HuH-7 (cell line): ENCODE measurements at regions not wholly inside any gene's neighbourhood (a gene's known extent, or its start where the extent isn't known, plus 50 kb on each side); places are given as distances from the start of the nearest gene placed in this dataset.
"Not testable (repeated sequence)": the region's sequence is repeated elsewhere in the genome, so short reads cannot be mapped to it uniquely, and the experiment has no call there.

Source experiments
- DNase-seq: peaks from one replicate; pipeline ENCODE4 v3.0.0; 2011; ENCODE audit warnings: low spot score

GRCh38 chr4:83920375-83920774 is 384.5 kb downstream of the GPAT3 start:
- no peak for DNase-seq

DNA sequence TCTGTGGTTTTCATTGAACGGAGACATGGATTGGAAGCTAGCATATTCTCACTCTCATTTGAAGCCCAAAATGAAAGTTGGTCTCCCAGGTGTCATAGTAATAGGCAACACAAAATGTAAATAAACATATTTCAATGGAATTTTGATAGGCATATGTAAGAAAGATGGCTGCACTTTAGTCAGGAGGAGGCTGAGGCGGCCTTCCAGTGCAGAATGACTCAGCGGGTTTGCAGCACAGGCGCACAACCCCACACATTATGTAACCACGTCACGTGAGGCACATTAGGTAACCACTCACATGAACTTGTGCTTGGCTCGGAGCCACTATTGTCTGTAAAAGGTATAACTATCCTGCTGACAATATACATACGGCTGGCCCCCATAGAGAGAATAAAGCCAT is 381.7 kb downstream of the GPAT3 start:
- DNase-seq: no peak

DNA sequence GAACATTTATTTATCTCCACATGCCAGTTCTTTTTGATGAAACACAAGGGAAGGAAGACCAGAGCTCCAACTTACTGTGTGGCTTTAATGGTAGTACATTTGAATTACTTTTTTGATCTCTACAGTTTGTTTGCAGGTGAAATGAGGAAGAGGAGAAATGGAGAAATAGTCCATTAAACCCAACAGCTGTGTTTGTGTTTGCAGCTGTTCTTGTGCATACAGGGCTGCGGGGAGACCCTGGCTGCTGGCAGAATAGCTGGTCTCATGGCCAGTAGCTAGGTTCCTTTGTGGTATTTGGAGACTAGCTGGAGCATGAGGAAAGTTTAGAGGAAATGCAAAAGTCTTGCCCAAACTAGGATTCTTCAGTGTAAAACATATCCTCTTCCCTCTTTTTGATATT is 374.8 kb downstream of the GPAT3 start:
- no peak for DNase-seq

DNA sequence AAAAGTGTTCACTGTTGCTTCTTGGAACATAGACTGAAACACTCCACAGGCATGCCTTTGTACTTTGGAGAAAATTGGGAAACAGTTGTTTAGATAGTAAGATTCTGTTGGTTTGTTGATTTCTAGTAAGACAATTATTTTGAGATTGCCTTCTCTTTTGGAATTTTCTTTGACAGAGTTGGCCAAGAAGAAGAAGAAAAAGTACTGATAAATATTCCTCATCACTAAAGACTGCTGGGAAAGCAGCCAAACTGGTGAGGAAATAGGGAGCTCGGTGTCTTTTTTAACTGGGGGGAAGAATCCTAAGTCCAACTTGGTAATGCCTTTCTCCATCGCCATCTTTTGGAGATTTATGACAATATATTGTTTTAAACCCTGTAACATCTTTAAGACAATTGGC is 370.7 kb downstream of the GPAT3 start:
- no peak for DNase-seq

DNA sequence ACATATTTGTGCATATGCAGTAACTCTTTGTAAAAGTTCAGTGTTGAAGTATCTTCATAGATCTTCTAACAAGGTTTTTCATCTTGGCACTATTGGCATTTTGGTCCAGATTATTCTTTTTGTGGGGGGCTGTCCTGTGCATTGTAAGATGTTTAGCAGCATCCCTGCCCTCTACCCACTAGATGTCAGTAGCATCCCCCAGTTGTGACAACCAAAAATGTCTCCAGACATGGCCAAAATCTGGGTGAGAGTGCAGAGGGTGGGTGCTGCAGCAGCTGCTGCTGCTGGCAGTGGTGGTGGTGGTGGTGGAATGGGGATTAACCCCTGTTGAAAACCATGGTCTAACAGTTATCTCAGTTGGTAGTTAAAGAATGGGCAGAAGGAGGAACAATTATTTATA is 370.0 kb downstream of the GPAT3 start:
- no peak for DNase-seq

- DNase-seq: not testable (repeated sequence)
Measured at GRCh38 chr4:83903740-83904139, 367.8 kb downstream of the GPAT3 start.

DNA sequence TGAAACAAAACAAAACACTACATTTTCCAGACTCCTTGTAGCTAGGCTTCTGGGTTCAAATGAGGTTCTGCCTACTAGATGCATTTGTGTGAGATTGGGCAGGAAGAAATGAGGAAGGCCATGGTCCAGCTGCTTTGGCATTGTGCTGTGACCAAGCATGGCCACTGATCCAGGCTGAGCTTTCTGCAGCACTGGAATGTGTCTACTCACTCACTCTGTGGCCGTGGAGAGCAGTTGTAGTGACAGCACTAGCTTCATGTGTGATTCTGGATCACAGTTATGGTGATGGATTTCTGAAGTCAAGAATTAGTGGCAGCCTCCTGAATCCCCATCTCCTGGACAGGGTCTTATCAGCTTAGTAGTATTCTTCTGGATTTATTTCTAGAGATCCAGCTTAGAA is 358.9 kb downstream of the GPAT3 start:
- DNase-seq: no peak

GRCh38 chr4:83890816-83891215 is 354.9 kb downstream of the GPAT3 start:
- no peak for DNase-seq

DNA sequence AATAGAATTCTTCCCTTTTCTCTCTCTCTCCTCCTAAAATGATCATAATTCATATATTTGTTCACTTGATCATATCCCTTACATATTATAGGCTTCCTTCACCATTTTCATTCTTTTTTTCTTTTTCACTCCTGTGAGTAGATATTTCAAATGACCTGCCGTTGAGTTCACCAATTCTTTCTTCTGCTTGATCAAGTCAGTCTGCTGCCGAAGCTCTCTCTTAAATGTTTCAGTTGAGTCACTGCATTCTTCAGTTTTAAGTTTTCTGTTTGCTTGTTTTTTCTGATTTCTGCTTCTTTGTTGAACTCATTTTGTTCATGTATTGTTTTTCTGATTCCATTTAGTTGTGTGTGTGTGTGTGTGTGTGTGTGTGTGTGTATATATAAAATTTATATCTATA is 354.3 kb downstream of the GPAT3 start:
- no peak for DNase-seq

DNA sequence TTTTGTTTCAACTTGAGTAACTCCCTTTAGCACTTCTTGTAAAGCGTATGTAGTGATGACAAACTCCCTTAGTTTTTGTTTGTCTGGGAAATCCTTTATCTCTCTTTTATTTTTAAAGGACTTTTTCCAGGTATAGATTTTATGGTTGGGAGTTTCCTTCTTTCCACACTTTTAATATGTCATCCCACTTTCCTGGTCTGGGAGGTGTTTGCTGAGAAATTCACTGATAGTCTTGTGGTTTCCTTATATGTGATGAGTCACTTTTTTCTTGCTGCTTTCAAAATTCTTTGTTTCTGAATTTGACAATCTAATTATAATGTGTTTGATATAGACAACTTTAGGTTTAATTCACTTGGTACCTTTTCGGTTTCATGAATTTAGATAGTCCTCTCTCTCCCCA is 353.9 kb downstream of the GPAT3 start:
- no peak for DNase-seq

DNA sequence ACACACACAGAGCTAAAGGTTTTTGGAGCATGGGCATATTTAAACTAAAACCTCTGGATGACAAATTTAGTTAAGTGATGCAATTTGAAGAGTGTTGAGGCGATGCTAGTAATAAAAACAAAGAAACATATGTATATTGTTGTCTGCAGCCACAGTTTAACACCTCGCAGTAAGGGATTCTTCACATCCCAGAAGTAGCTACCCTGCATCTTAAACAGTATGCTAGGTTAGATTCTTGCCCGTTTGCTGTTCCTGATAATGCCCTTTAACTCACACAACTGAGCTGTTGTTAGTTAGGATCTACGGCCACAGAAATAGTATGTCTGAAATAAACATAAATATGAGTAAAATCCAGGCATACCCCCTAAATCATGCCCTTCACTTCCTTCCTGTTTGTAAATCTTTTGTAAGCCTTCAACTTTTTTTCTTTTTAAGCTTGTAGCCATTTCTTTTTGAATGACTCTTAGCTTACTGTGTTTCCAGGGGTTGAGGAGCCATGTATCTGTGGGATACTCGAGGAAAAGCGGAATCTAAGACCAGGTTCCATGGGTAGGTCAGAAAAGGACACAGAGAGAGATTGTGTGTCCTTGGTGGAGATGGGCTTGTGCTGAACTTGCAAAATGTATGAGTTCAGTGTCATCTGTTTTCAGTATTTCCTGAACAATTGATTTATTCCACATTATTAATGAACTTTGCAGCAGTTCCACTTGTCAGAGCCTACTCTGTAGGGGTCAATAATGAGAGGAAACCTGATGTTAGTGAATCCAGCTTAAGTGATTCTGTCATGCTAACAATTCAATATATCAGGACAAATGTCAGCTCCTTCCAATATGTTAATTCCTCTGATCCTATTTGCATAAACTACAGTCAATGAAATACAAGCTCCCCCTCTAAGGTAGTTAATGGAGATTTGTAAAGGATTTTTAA is 349.6 kb downstream of the GPAT3 start:
- DNase-seq: no peak

DNA sequence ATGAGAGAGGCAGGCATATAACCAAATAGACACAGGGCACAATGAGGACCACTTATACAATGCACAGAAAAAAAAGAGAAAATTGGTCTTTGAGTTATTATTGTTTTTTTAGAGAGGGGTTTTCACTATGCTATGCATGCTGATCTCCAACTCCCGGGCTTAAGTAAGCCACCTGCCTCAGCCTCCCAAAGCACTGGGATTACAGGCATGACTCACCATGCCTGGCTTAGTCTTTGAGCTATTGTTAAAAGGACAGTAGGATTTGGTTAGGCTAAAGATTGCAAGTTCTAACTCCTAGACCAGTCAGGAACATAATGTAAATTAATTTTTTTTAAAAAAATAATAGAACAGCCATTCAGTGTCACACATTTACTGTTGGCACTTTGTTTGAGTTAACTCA is 340.1 kb downstream of the GPAT3 start:
- no peak for DNase-seq

- no peak for DNase-seq
Measured at GRCh38 chr4:83875437-83875836, 339.5 kb downstream of the GPAT3 start.

DNA sequence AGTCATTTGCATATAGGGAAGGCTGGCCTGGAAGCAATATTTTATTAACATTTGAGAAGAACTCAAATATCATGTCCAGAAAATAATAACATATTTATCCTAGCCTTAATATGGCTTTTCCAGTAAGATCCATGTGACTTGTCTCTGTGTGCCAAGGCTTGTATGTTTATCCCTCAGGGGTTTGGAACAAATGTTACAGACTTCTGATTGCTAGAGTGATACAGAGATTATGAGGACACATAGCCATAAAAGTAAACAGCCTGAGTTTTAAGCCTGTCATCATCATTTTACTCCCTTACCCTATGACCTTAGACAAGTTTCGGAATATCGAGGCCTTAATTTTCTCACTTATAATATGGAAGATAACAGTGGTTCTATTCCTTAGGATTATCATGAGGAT is 338.1 kb downstream of the GPAT3 start:
- no peak for DNase-seq

GRCh38 chr4:83870328-83870950 is 334.5 kb downstream of the GPAT3 start:
- DNase-seq: no peak

DNA sequence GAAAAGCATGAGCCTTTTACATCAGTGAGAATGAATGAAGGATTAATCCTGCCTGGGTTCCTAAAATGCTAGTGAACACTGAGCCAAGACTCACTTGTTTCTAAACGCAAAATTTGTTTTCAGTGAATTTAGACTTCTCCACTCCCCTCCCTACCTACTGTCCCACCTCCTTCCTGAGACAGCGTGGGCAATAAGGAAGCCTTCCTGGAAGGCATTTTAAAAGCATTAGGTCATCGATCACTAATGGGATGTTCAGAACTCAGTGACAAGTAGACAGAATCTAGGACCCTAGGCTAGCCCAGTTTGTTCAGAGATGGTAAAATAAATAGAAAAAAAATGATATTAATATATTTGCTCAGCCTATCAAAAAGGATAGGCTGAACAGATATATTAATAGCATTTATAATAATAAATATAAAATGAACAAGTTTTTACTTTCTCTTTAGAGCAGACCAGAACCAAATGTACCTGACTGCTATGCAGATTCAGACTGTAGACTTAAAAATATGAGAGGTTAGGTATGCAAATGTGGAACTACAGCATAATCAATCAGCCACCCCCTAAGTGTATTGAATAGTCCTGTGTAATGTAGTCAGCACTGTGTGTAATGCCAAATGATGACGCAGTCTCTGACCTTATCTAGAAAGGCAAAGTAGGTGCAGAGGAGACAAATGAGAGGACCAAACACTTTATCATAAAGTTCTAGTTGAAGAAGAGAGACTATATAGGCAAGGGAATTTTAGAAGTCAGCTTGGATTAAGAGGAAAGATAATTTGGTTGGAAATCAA is 331.1 kb downstream of the GPAT3 start:
- DNase-seq: no peak

- no peak for DNase-seq
Measured at GRCh38 chr4:83865417-83866150, 329.7 kb downstream of the GPAT3 start.

GRCh38 chr4:83864097-83864817 is 328.3 kb downstream of the GPAT3 start:
- no peak for DNase-seq

DNA sequence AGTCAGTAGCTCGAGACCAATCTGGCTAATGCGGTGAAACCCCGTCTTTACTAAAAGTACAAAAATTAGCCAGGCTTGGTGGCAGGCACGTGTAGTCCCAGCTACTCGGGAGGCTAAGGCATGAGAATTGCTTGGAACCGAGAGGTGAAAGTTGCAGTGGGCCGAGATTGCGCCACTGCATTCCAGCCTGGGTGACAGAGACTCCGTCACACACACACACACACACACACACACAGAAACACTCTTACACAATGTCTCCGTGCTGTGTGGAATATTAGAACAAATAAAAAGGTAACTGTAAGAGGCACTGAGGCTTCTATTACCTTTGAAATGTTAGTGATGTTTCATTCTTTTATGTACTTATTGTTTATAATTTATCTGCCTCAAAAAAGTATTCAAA is 326.6 kb downstream of the GPAT3 start:
- no peak for DNase-seq

DNA sequence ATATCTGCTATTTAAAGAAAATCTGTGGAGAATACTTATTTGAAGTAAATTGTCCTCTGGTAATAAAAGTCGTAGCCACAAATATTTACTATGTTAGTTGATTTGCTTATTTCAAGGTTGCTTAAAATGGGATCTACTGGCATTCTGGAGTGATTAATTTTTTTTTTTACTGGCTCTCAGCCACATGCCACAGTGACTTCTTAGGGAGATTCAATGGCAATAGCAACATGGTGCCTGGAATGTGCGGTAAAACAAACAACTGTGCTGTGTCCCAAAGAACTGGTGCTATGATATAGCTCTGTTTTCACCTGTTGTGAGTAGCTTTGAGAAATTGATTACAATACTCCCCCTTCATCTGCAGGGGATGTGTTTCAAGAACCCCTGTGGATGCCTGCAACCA is 324.3 kb downstream of the GPAT3 start:
- no peak for DNase-seq

GRCh38 chr4:83858131-83858530 is 322.2 kb downstream of the GPAT3 start:
- no peak for DNase-seq

GRCh38 chr4:83855044-83855443 is 319.1 kb downstream of the GPAT3 start:
- no peak for DNase-seq
